GM12878 (cell line): ENCODE measurements at regions not wholly inside any gene's neighbourhood (a gene's known extent, or its start where the extent isn't known, plus 50 kb on each side); places are given as distances from the start of the nearest gene placed in this dataset.

Experiments used
- BMI1 ChIP-seq: fragments of 450-650 bp; IDR thresholded peaks from 2 replicates; pipeline ENCODE4 v1.6.1; 2016; ENCODE audit warnings: mild to moderate bottlenecking, moderate library complexity, borderline replicate concordance
- CEBPZ ChIP-seq: fragments of 150-350 bp; IDR thresholded peaks from 2 replicates; pipeline ENCODE4 v1.6.1; 2016; ENCODE audit warnings: low read depth, low read length
- CREM ChIP-seq: IDR thresholded peaks from 2 replicates; pipeline ENCODE4 v1.6.1; 2014; ENCODE audit warnings: antibody characterized with exemption, low read depth
- E4F1 ChIP-seq: fragments of 450-650 bp; IDR thresholded peaks from 2 replicates; pipeline ENCODE4 v1.6.1; 2018; ENCODE audit warnings: borderline replicate concordance, mild to moderate bottlenecking; ENCODE audit not compliant: partially characterized antibody
- ETV6 ChIP-seq, 2 experiments: fragments of 450-650 bp in 1 of 2; IDR thresholded peaks in 1 of 2; conservative IDR thresholded peaks in 1 of 2; 2 replicates each; pipeline ENCODE4 v1.6.1; 2014; ENCODE audit warnings: antibody characterized with exemption in 1 of 2, borderline replicate concordance in 1 of 2, low read depth in 1 of 2, mild to moderate bottlenecking in 1 of 2, moderate library complexity in 1 of 2
- HDAC2 ChIP-seq: fragments of 200-600 bp; sonication (generic); IDR thresholded peaks from 2 replicates; pipeline ENCODE4 v1.6.1; 2017
- IKZF2 ChIP-seq, 2 experiments: fragments of 450-650 bp; IDR thresholded peaks; 2 replicates each; pipeline ENCODE4 v1.6.1; 2017; ENCODE audit warnings: mild to moderate bottlenecking in 2 of 2, moderate library complexity in 2 of 2
- MTA3 ChIP-seq: IDR thresholded peaks from 2 replicates; pipeline ENCODE4 v1.6.1; 2012; ENCODE audit warnings: low read length, inconsistent platforms, borderline replicate concordance
- NFYA ChIP-seq: IDR thresholded peaks from 2 replicates; pipeline ENCODE4 v1.6.1; 2011; ENCODE audit warnings: low read depth, mild to moderate bottlenecking, low read length, improper control_type of control experiment, borderline replicate concordance
- NR2C1 ChIP-seq: fragments of 450-650 bp; IDR thresholded peaks from 2 replicates; pipeline ENCODE4 v1.6.1; 2017; ENCODE audit warnings: antibody characterized with exemption, mild to moderate bottlenecking, moderate library complexity
- NR2C2 ChIP-seq: IDR thresholded peaks from 2 replicates; pipeline ENCODE4 v1.6.1; 2011; ENCODE audit warnings: borderline replicate concordance, low read depth; ENCODE audit not compliant: control insufficient read depth, insufficient read length
- PKNOX1 ChIP-seq: fragments of 450-650 bp; IDR thresholded peaks from 2 replicates; pipeline ENCODE4 v1.6.1; 2016; ENCODE audit warnings: mild to moderate bottlenecking
- REST ChIP-seq: IDR thresholded peaks from 2 replicates; pipeline ENCODE4 v1.6.1; 2012; ENCODE audit warnings: mild to moderate bottlenecking, low read depth, low read length
- SMC3 ChIP-seq: IDR thresholded peaks from 2 replicates; pipeline ENCODE4 v1.6.1; 2011; ENCODE audit warnings: low read length, improper control_type of control experiment, borderline replicate concordance
- SREBF2 ChIP-seq: IDR thresholded peaks from 2 replicates; pipeline ENCODE4 v1.6.1; 2012; ENCODE audit warnings: mild to moderate bottlenecking, low read length
- SRF ChIP-seq, 2 experiments: IDR thresholded peaks; 2 replicates each; pipeline ENCODE4 v1.6.1; 2011; ENCODE audit warnings: low read depth in 2 of 2, low read length in 2 of 2, mild to moderate bottlenecking in 1 of 2, moderate library complexity in 1 of 2
- STAT1 ChIP-seq: fragments of 450-650 bp; conservative IDR thresholded peaks from 2 replicates; pipeline ENCODE4 v1.6.1; 2014; ENCODE audit warnings: antibody characterized with exemption, mild to moderate bottlenecking
- ZNF217 ChIP-seq: fragments of 450-650 bp; IDR thresholded peaks from 2 replicates; pipeline ENCODE4 v1.6.1; 2017; ENCODE audit warnings: antibody characterized with exemption, mild to moderate bottlenecking

- TF ChIP-seq CEBPZ (no peak), HDAC2 (no peak), REST (no peak), SMC3 (no peak), NFYA (no peak), BMI1 (peak; percentile 80), NR2C1 (no peak), STAT1 (no peak), CREM (peak; percentile 72), E4F1 (no peak), ZNF217 (peak; percentile 76; the same call in 1 of the 2 replicates), IKZF2 (IDR thresholded peaks at IDR 0.05) (peak; percentile 98), SRF (IDR thresholded peaks at IDR 0.05; ENCODE audit: low read depth in 2 of 2, low read length in 2 of 2) (no peak), MTA3 (0 out of 2 replicates have a peak, but pooled peaks have one; percentile 51), NR2C2 (no peak), SREBF2 (no peak), ETV6 (conservative IDR thresholded peaks at IDR 0.05 in 1 of 2, IDR thresholded peaks at IDR 0.05 in 1 of 2; ENCODE audit: borderline replicate concordance in 1 of 2, low read depth in 1 of 2) (peak in 1 of 2 experiments; percentile 86; a peak in 2 of 4 replicates), PKNOX1 (peak; percentile 42; the same call in 1 of the 2 replicates)
These were observed 1616.3 kb upstream of the ACVR2A start (continued) for GRCh38 chr2:146228466-146229058.
